ENCODE measurements at regions not wholly inside any gene's neighbourhood (a gene's known extent, or its start where the extent isn't known, plus 50 kb on each side); places are given as distances from the start of the nearest gene placed in this dataset.
"Not testable (repeated sequence)": the region's sequence is repeated elsewhere in the genome, so short reads cannot be mapped to it uniquely, and the experiment has no call there.

- no peaks in the 10 kb centered on the region for H3K9me3 ChIP-seq (ENCODE audit: low read depth)
- TF ChIP-seq, protein P1, sequence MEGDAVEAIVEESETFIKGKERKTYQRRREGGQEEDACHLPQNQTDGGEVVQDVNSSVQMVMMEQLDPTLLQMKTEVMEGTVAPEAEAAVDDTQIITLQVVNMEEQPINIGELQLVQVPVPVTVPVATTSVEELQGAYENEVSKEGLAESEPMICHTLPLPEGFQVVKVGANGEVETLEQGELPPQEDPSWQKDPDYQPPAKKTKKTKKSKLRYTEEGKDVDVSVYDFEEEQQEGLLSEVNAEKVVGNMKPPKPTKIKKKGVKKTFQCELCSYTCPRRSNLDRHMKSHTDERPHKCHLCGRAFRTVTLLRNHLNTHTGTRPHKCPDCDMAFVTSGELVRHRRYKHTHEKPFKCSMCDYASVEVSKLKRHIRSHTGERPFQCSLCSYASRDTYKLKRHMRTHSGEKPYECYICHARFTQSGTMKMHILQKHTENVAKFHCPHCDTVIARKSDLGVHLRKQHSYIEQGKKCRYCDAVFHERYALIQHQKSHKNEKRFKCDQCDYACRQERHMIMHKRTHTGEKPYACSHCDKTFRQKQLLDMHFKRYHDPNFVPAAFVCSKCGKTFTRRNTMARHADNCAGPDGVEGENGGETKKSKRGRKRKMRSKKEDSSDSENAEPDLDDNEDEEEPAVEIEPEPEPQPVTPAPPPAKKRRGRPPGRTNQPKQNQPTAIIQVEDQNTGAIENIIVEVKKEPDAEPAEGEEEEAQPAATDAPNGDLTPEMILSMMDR (IDR thresholded peaks at IDR 0.05; ENCODE audit: low read depth, low read length) = no peak
Measured at GRCh38 chr15:81779181-81779580, 266.6 kb downstream of the MEX3B start.

GRCh38 chr15:81777546-81777945 lies 268.3 kb downstream of the MEX3B start:
- Histone ChIP-seq H3K4me1 (ENCODE audit: low read depth) (no peaks in the 10 kb centered on the region), H3K27me3 (no peaks in the 10 kb centered on the region), H3K36me3 (no peaks in the 10 kb centered on the region), H3K27ac (no peak overlapping the region), H3K4me3 (no peak overlapping the region), H3K9me3 (ENCODE audit: low read depth) (no peaks in the 10 kb centered on the region)
- TF ChIP-seq, protein P1 (IDR thresholded peaks at IDR 0.05; ENCODE audit: low read depth, low read length) = no peak
- DNase-seq (ENCODE audit: low read depth in 1 of 2, low spot score in 1 of 2) = no peak

More at GRCh38 chr15:81779181-81779580, 266.6 kb downstream of the MEX3B start:
- Histone ChIP-seq H3K27me3 (no peaks in the 10 kb centered on the region), H3K4me3 (no peak overlapping the region), H3K4me1 (ENCODE audit: low read depth) (no peaks in the 10 kb centered on the region), H3K27ac (no peak overlapping the region), H3K36me3 (no peaks in the 10 kb centered on the region)
- no peak for DNase-seq (ENCODE audit: low read depth in 1 of 2, low spot score in 1 of 2)

- no peaks in the 10 kb centered on the region for H3K4me1 ChIP-seq (ENCODE audit: low read depth)
- DNase-seq (ENCODE audit: low read depth in 1 of 2, low spot score in 1 of 2) = no peak
- no peaks in the 10 kb centered on the region for H3K9me3 ChIP-seq (ENCODE audit: low read depth)
- TF ChIP-seq, protein P1 (IDR thresholded peaks at IDR 0.05; ENCODE audit: low read depth, low read length) = no peak
- H3K27me3 ChIP-seq = no peaks in the 10 kb centered on the region
- H3K27ac ChIP-seq = no peak overlapping the region
- no peak overlapping the region for H3K4me3 ChIP-seq
- no peaks in the 10 kb centered on the region for H3K36me3 ChIP-seq
Measured at GRCh38 chr15:81776976-81777375, 268.8 kb downstream of the MEX3B start.

GRCh38 chr15:81775779-81776178 lies 270.0 kb downstream of the MEX3B start:
- H3K36me3 ChIP-seq; H3K4me3 ChIP-seq; DNase-seq (ENCODE audit: low read depth in 1 of 2, low spot score in 1 of 2): not testable (repeated sequence)

DNA sequence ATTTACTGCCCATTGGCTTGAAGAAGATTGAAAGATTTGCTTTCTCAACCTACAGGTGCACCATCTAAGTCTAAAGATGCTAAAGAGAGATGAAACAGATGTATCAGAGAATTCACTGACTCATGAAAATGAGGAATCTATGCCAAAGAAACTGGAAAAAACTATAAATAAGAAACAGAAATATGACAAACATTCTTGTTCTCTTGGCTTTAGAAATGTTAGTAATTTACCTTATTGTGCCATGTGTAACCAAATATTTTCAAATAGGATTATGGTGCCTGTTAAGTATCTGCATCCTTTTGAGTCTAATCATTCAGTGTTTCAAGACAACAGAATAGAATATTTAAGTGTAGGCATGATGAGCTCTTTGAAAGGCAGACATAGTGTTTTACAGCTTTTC lies 271.5 kb downstream of the MEX3B start:
- H3K4me3 ChIP-seq = no peak overlapping the region
- DNase-seq (ENCODE audit: low read depth in 1 of 2, low spot score in 1 of 2) = no peak
- no peaks in the 10 kb centered on the region for H3K9me3 ChIP-seq (ENCODE audit: low read depth)
- no peaks in the 10 kb centered on the region for H3K4me1 ChIP-seq (ENCODE audit: low read depth)
- H3K27ac ChIP-seq = no peak overlapping the region
- TF ChIP-seq, protein P1 (IDR thresholded peaks at IDR 0.05; ENCODE audit: low read depth, low read length) = no peak
- H3K36me3 ChIP-seq = no peaks in the 10 kb centered on the region
- no peaks in the 10 kb centered on the region for H3K27me3 ChIP-seq

More at GRCh38 chr15:81775779-81776178, 270.0 kb downstream of the MEX3B start:
- not testable (repeated sequence) for H3K4me1 ChIP-seq (ENCODE audit: low read depth); H3K27ac ChIP-seq; H3K9me3 ChIP-seq (ENCODE audit: low read depth); H3K27me3 ChIP-seq

GRCh38 chr15:81768773-81769172 lies 277.0 kb downstream of the MEX3B start:
- peaks cover 8% of the 10 kb centered on the region for H3K4me1 ChIP-seq (ENCODE audit: low read depth)
- H3K9me3 ChIP-seq (ENCODE audit: low read depth) = no peaks in the 10 kb centered on the region
- no peak for DNase-seq (ENCODE audit: low read depth in 1 of 2, low spot score in 1 of 2)
- no peaks in the 10 kb centered on the region for H3K36me3 ChIP-seq
- H3K27me3 ChIP-seq = no peaks in the 10 kb centered on the region
- no peak overlapping the region for H3K4me3 ChIP-seq
- H3K27ac ChIP-seq = no peak overlapping the region
- TF ChIP-seq, protein P1 (IDR thresholded peaks at IDR 0.05; ENCODE audit: low read depth, low read length) = no peak

Measured in cardiac muscle cell (in vitro differentiated cells and primary cell).